Activated CD8-positive, alpha-beta T cell treated with anti-CD3 and anti-CD28 coated beads for 36 hours (primary cell): ENCODE measurements at regions not wholly inside any gene's neighbourhood (a gene's known extent, or its start where the extent isn't known, plus 50 kb on each side); places are given as distances from the start of the nearest gene placed in this dataset.

Experiments used
- ATAC-seq: fragments of 200-7000 bp; cut with Tn5 transposase; one replicate; pipeline ENCODE4 v1.10.0; 2021; ENCODE audit warnings: mild to moderate bottlenecking, moderate library complexity
- CTCF ChIA-PET: fragments of 350-600 bp; sonication (Branson Sonifier 250); formaldehyde crosslinking; loops from one replicate; lab custom pipeline; 2021; ENCODE audit warnings: antibody characterized with exemption; lab: Charles Lee
- POLR2A ChIA-PET: fragments of 350-600 bp; sonication (Branson Sonifier 250); formaldehyde crosslinking; loops from one replicate; lab custom pipeline; 2021; ENCODE audit warnings: antibody characterized with exemption; lab: Charles Lee
- DNase-seq: peaks from one replicate; pipeline ENCODE4 v3.0.0-alpha.2; 2020
- H3K27ac Mint-ChIP-seq: one replicate; pipeline ENCODE4 v1.8.0; 2021; ENCODE audit warnings: mild to moderate bottlenecking, mixed read lengths
- H3K27me3 Mint-ChIP-seq: one replicate; pipeline ENCODE4 v1.8.0; 2021; ENCODE audit warnings: mixed read lengths
- H3K36me3 Mint-ChIP-seq: one replicate; pipeline ENCODE4 v1.8.0; 2021; ENCODE audit warnings: low read depth, mixed read lengths
- H3K4me1 Mint-ChIP-seq: one replicate; pipeline ENCODE4 v1.8.0; 2021; ENCODE audit warnings: low read depth, mixed read lengths
- H3K4me3 Mint-ChIP-seq: one replicate; pipeline ENCODE4 v1.8.0; 2021; ENCODE audit warnings: mild to moderate bottlenecking, moderate library complexity, mixed read lengths
- H3K9me3 Mint-ChIP-seq: one replicate; pipeline ENCODE4 v1.8.0; 2021; ENCODE audit warnings: mixed read lengths
- intact Hi-C: fragments of 100-400 bp; cut with micrococcal nuclease; formaldehyde crosslinking; loops from one replicate; pipeline ENCODE4 v1.10.0; 2022
- TF ChIP-seq, protein P1 (sequence below): fragments of 200-600 bp; IDR thresholded peaks from one replicate; pipeline ENCODE4 v1.8.0; 2022; ENCODE audit warnings: antibody characterized with exemption, mild to moderate bottlenecking

DNA sequence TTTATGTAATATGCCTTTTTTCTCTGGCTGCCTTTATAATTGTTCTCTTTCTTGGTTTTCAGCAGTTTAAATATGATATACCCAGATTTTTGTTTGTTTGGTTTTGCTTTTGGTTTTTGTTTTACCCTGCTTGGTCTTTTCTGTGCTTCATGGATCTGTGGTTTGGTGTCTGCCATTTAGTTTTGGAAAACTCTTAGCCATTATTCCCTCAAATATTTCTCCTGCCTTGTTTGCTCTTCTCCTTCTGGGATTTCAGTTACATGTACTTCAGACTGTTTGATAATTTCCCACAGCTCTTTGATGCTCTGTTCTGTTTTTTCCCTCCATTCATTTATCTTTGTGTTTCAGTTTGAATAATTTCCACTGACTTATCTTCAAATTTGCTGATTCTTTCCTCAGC lies 223.1 kb upstream of the BCOR start:
- CTCF ChIA-PET, result no interaction called here
- Mint-ChIP-seq H3K4me3 (no peak overlapping the region), H3K36me3 (peaks cover 2% of the 10 kb centered on the region), H3K9me3 (peaks cover 11% of the 10 kb centered on the region), H3K27ac (no peak overlapping the region), H3K27me3 (no peaks in the 10 kb centered on the region), H3K4me1 (no peaks in the 10 kb centered on the region)
- DNase-seq (no peak), ATAC-seq (no peak)
- POLR2A ChIA-PET, result no interaction called here
- intact Hi-C loops, result no loop called here
- TF ChIP-seq, protein P1, sequence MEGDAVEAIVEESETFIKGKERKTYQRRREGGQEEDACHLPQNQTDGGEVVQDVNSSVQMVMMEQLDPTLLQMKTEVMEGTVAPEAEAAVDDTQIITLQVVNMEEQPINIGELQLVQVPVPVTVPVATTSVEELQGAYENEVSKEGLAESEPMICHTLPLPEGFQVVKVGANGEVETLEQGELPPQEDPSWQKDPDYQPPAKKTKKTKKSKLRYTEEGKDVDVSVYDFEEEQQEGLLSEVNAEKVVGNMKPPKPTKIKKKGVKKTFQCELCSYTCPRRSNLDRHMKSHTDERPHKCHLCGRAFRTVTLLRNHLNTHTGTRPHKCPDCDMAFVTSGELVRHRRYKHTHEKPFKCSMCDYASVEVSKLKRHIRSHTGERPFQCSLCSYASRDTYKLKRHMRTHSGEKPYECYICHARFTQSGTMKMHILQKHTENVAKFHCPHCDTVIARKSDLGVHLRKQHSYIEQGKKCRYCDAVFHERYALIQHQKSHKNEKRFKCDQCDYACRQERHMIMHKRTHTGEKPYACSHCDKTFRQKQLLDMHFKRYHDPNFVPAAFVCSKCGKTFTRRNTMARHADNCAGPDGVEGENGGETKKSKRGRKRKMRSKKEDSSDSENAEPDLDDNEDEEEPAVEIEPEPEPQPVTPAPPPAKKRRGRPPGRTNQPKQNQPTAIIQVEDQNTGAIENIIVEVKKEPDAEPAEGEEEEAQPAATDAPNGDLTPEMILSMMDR, result no peak

DNA sequence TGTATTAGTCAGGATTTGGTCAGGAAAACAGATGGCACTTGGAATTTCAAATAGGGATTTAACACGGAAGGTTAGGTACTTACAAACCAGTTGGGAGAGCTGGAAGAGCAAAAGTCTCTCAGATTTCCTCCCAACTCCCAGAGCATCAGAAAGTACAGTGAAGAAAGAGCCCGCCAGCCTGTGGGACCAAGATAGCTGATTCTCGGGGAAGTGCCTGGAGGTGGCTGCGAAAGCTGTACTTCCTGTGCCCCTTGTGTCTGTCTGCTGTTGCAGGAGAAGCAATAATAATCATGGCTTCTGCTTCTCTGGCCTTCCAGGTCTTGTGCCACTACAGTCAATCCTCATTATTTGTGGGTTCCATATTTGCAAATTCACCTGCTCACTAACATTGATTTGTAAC lies 221.0 kb upstream of the BCOR start:
- Mint-ChIP-seq H3K36me3 (peaks cover 2% of the 10 kb centered on the region), H3K27me3 (no peaks in the 10 kb centered on the region), H3K27ac (no peak overlapping the region), H3K4me3 (no peak overlapping the region), H3K9me3 (peaks cover 18% of the 10 kb centered on the region), H3K4me1 (no peaks in the 10 kb centered on the region)
- ChIA-PET POLR2A (no interaction called here), CTCF (interaction anchor here (1.0 kb wide), 1 partner anchor 10 kb away, joined by 3 read pairs; no protein-coding TSS in a partner anchor)
- TF ChIP-seq, protein P1, result no peak
- no peak for DNase-seq
- intact Hi-C loops, result no loop called here
- no peak for ATAC-seq

DNA sequence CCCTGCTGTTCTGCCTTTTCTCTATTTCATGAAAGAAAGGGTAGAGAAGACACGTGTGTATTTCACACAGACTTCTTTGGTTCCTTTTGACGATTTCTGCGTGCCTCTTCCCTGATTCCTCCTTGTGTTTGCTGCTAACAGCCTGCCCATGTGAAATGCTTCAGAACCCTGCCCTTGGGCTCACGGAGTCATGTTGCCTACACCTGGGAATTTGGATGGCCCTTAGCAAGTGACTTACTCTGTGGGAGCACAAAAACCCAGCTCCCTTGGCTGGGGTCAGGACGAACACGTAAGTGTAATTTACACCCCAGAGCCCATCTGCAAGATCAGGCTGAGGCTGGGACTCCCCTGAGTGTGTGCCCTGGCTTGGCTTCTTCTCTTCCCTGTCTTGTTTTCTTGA lies 220.3 kb upstream of the BCOR start:
- H3K4me3 Mint-ChIP-seq, result no peak overlapping the region
- H3K27ac Mint-ChIP-seq, result no peak overlapping the region
- H3K27me3 Mint-ChIP-seq, result no peaks in the 10 kb centered on the region
- no peaks in the 10 kb centered on the region for H3K4me1 Mint-ChIP-seq
- DNase-seq (no peak), ATAC-seq (no peak)
- intact Hi-C loops, result no loop called here
- CTCF ChIA-PET, result no interaction called here
- H3K9me3 Mint-ChIP-seq, result peaks cover 18% of the 10 kb centered on the region
- TF ChIP-seq, protein P1, result no peak
- peaks cover 2% of the 10 kb centered on the region for H3K36me3 Mint-ChIP-seq
- POLR2A ChIA-PET, result no interaction called here

DNA sequence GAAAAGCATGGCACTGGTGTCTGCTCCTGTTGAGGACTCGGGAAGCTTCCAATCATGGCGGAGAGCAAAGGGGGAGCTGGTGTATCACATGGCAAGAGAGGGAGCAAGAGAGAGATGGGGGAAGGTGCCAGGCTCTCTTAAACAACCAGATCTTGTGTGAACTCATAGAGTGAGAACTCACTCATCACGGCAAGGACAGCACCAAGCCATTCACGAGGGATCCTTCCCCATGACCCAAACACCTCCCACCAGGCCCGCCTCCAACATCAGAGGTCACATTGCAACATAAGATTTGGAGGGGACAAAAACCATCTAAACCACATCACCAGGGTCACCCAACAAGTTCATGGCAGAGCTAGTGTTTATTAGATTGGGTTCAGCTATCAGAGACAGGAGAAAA lies 218.7 kb upstream of the BCOR start:
- no peaks in the 10 kb centered on the region for H3K4me1 Mint-ChIP-seq
- intact Hi-C loops, result no loop called here
- no peaks in the 10 kb centered on the region for H3K27me3 Mint-ChIP-seq
- no peak for DNase-seq
- no peak overlapping the region for H3K27ac Mint-ChIP-seq
- H3K36me3 Mint-ChIP-seq, result peaks cover 2% of the 10 kb centered on the region
- ATAC-seq, result no peak
- TF ChIP-seq, protein P1, result no peak
- H3K9me3 Mint-ChIP-seq, result peaks cover 18% of the 10 kb centered on the region
- CTCF ChIA-PET, result no interaction called here
- no peak overlapping the region for H3K4me3 Mint-ChIP-seq
- POLR2A ChIA-PET, result interaction anchor here (0.7 kb wide), 1 partner anchor 36 kb away, joined by 3 read pairs; no protein-coding TSS in a partner anchor

DNA sequence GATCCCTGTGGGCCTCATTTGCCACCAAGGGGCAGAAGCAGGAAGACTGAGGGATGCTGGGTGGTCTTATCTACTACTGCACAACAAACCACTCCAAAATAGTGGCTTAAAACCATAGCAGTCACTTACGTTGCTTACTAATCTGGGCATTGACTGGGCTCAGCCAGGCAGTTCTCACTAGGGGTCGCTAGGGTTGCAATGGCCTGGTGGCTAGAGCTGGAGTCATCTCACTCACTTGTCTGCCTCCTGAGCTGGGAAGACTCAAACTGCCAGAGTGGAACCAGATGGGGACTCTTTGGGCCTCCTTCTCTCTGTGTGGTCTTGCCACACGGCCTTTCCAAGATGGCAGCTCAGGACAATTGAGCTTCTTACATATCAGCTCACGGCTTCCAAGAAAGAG lies 216.3 kb upstream of the BCOR start:
- intact Hi-C loops, result no loop called here
- Mint-ChIP-seq H3K4me1 (no peaks in the 10 kb centered on the region), H3K4me3 (no peak overlapping the region), H3K27ac (no peak overlapping the region), H3K9me3 (peaks cover 16% of the 10 kb centered on the region), H3K36me3 (no peaks in the 10 kb centered on the region), H3K27me3 (no peaks in the 10 kb centered on the region)
- ATAC-seq, result no peak
- POLR2A ChIA-PET, result interaction anchor here (0.7 kb wide), 1 partner anchor 1379 kb away, joined by 3 read pairs; no protein-coding TSS in a partner anchor
- TF ChIP-seq, protein P1, result no peak
- DNase-seq, result no peak
- CTCF ChIA-PET, result no interaction called here
